CD14-positive monocyte (primary cell): ENCODE measurements at regions not wholly inside any gene's neighbourhood (a gene's known extent, or its start where the extent isn't known, plus 50 kb on each side); places are given as distances from the start of the nearest gene placed in this dataset.

Source experiments
- DNase-seq, 3 donors: peaks; one replicate each; pipeline ENCODE4 v3.0.0-alpha.2; 2011 to 2022
- H2AFZ ChIP-seq: 2 replicates; pipeline ENCODE4 v1.6.0; 2012; ENCODE audit warnings: mild to moderate bottlenecking, low read depth, low read length, inconsistent platforms; ENCODE audit not compliant: insufficient read depth, poor library complexity, severe bottlenecking
- H3K27ac ChIP-seq, 2 donors: 1 replicate in 1 of 2; 2 replicates in 1 of 2; pipeline ENCODE4 v1.5.1; 2012 to 2013; ENCODE audit warnings: low read length in 2 of 2, control low read depth in 1 of 2, inconsistent platforms in 1 of 2, low read depth in 1 of 2, mild to moderate bottlenecking in 1 of 2
- H3K27me3 ChIP-seq, 2 donors: one replicate each; pipeline versions ENCODE4 v1.6.0 to v1.6.1; 2011 to 2013; ENCODE audit warnings: low read length in 2 of 2; ENCODE audit not compliant: control insufficient read depth in 2 of 2, insufficient read depth in 2 of 2
- H3K36me3 ChIP-seq, 2 donors: replicated peaks in 1 of 2; 1 replicate in 1 of 2; 2 replicates in 1 of 2; pipeline versions ENCODE4 v1.5.1 to v1.6.1; 2012 to 2013; ENCODE audit warnings: low read length in 2 of 2, control low read depth in 1 of 2, inconsistent platforms in 1 of 2, mild to moderate bottlenecking in 1 of 2; ENCODE audit not compliant: insufficient read depth in 2 of 2, control insufficient read depth in 1 of 2
- H3K4me1 ChIP-seq, 2 donors: 1 replicate in 1 of 2; 2 replicates in 1 of 2; pipeline versions ENCODE4 v1.5.1 to v1.6.1; 2012 to 2013; ENCODE audit warnings: low read length in 2 of 2, control low read depth in 1 of 2, inconsistent platforms in 1 of 2, mild to moderate bottlenecking in 1 of 2, moderate library complexity in 1 of 2; ENCODE audit not compliant: insufficient read depth in 2 of 2, control insufficient read depth in 1 of 2
- H3K4me2 ChIP-seq: replicated peaks from 2 replicates; pipeline ENCODE3; 2012; ENCODE audit warnings: low read length, moderate library complexity, mild to moderate bottlenecking; ENCODE audit not compliant: poor library complexity, severe bottlenecking; ENCODE audit errors: extremely low read depth
- H3K4me3 ChIP-seq, 3 experiments: fragments of 200-600 bp in 1 of 3; sonication (generic) in 1 of 3; replicated peaks in 1 of 3; 1 replicate in 2 of 3; 2 replicates in 1 of 3; pipeline ENCODE4 v1.5.1; 2011 to 2013; ENCODE audit warnings: low read length in 3 of 3, mild to moderate bottlenecking in 3 of 3, control low read depth in 2 of 3, low read depth in 2 of 3, inconsistent platforms in 1 of 3, moderate library complexity in 1 of 3
- H3K79me2 ChIP-seq: 2 replicates; pipeline ENCODE4 v1.6.0; 2012; ENCODE audit warnings: mild to moderate bottlenecking, control low read depth, inconsistent platforms, low read length, moderate library complexity; ENCODE audit not compliant: insufficient read depth
- H3K9ac ChIP-seq: 2 replicates; pipeline ENCODE4 v1.6.0; 2017; ENCODE audit warnings: low read length, mild to moderate bottlenecking; ENCODE audit not compliant: insufficient read depth, poor library complexity, severe bottlenecking
- H3K9me3 ChIP-seq, 2 donors: replicated peaks in 1 of 2; 1 replicate in 1 of 2; 2 replicates in 1 of 2; pipeline versions ENCODE4 v1.5.1 to v1.6.1; 2012 to 2013; ENCODE audit warnings: low read length in 2 of 2, control low read depth in 1 of 2; ENCODE audit not compliant: control insufficient read depth in 1 of 2, insufficient read depth in 1 of 2
- H4K20me1 ChIP-seq: 2 replicates; pipeline ENCODE4 v1.6.0; 2012; ENCODE audit warnings: mild to moderate bottlenecking, low read length, control low read depth, moderate library complexity; ENCODE audit not compliant: insufficient read depth
- H3K27ac Mint-ChIP-seq, 7 donors: one replicate each; pipeline ENCODE4 v1.8.0; 2020; ENCODE audit warnings: mild to moderate bottlenecking in 7 of 7, mixed read lengths in 7 of 7, moderate library complexity in 6 of 7, inconsistent platforms in 2 of 7
- H3K27me3 Mint-ChIP-seq, 3 donors: one replicate each; pipeline ENCODE4 v1.8.0; 2021 to 2022; ENCODE audit warnings: low read depth in 3 of 3, mild to moderate bottlenecking in 3 of 3, mixed read lengths in 3 of 3, moderate library complexity in 3 of 3, inconsistent platforms in 1 of 3
- H3K36me3 Mint-ChIP-seq, 2 donors: one replicate each; pipeline ENCODE4 v1.8.0; 2020; ENCODE audit warnings: mixed read lengths in 2 of 2, inconsistent platforms in 1 of 2, mild to moderate bottlenecking in 1 of 2
- H3K4me1 Mint-ChIP-seq: one replicate; pipeline ENCODE4 v1.8.0; 2020; ENCODE audit warnings: mild to moderate bottlenecking, mixed read lengths
- H3K4me3 Mint-ChIP-seq, 2 donors: one replicate each; pipeline ENCODE4 v1.8.0; 2020; ENCODE audit warnings: mild to moderate bottlenecking in 2 of 2, mixed read lengths in 2 of 2, moderate library complexity in 1 of 2
- H3K9me3 Mint-ChIP-seq, 7 donors: one replicate each; pipeline ENCODE4 v1.8.0; 2020 to 2022; ENCODE audit warnings: mixed read lengths in 7 of 7, mild to moderate bottlenecking in 6 of 7, moderate library complexity in 6 of 7, inconsistent platforms in 2 of 7
- WGBS: methylation state at CpG from one replicate; pipeline ENCODE4 v1.1.5; 2013; ENCODE audit warnings: missing lambda C conversion rate; ENCODE audit not compliant: insufficient coverage; 5-methylcytosine and 5-hydroxymethylcytosine counted together
- intact Hi-C, 2 donors: fragments of 100-400 bp; cut with micrococcal nuclease; formaldehyde crosslinking; loops; one replicate each; pipeline versions ENCODE4 v1.15.0 to v1.15.1; 2023
- TF ChIP-seq, protein P1 (sequence below): fragments of 200-600 bp; IDR thresholded peaks from one replicate; pipeline ENCODE4 v1.8.0; 2022; ENCODE audit warnings: antibody characterized with exemption, mild to moderate bottlenecking

- H3K9me3 Mint-ChIP-seq: peaks cover 0 to 13% (median 0%) of the 10 kb centered on the region in 7 donors
- no peak for DNase-seq
- H3K4me3 Mint-ChIP-seq: no peak overlapping the region
- Histone ChIP-seq H4K20me1 (no peaks in the 10 kb centered on the region), H3K4me2 (no peak overlapping the region), H3K36me3 (no peaks in the 10 kb centered on the region), H3K79me2 (no peaks in the 10 kb centered on the region), H3K4me3 (no peak overlapping the region), H3K27ac (no peak overlapping the region), H3K27me3 (peaks cover 0 to 2% of the 10 kb centered on the region in 2 donors), H3K4me1 (no peaks in the 10 kb centered on the region), H3K9me3 (peaks cover 0 to 6% of the 10 kb centered on the region in 2 donors), H3K9ac (no peak overlapping the region), H2AFZ (no peak overlapping the region)
- intact Hi-C loops: no loop called here
- TF ChIP-seq, protein P1, sequence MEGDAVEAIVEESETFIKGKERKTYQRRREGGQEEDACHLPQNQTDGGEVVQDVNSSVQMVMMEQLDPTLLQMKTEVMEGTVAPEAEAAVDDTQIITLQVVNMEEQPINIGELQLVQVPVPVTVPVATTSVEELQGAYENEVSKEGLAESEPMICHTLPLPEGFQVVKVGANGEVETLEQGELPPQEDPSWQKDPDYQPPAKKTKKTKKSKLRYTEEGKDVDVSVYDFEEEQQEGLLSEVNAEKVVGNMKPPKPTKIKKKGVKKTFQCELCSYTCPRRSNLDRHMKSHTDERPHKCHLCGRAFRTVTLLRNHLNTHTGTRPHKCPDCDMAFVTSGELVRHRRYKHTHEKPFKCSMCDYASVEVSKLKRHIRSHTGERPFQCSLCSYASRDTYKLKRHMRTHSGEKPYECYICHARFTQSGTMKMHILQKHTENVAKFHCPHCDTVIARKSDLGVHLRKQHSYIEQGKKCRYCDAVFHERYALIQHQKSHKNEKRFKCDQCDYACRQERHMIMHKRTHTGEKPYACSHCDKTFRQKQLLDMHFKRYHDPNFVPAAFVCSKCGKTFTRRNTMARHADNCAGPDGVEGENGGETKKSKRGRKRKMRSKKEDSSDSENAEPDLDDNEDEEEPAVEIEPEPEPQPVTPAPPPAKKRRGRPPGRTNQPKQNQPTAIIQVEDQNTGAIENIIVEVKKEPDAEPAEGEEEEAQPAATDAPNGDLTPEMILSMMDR: no peak
- peaks cover 0 to 3% (median 2%) of the 10 kb centered on the region in 3 donors for H3K27me3 Mint-ChIP-seq
- H3K27ac Mint-ChIP-seq: no peak overlapping the region
- H3K36me3 Mint-ChIP-seq: no peaks in the 10 kb centered on the region
- no peaks in the 10 kb centered on the region for H3K4me1 Mint-ChIP-seq
- WGBS: 76% methylated on average over 10 of the region's 15 CpGs
Measured at GRCh38 chr22:49068861-49069500, 758.7 kb downstream of the BRD1 start.

- H3K27ac Mint-ChIP-seq: no peak overlapping the region
- WGBS: 84% methylated on average over 2 of the region's 4 CpGs
Measured at GRCh38 chr22:49067504-49067903, 760.2 kb downstream of the BRD1 start.

More at GRCh38 chr22:49067504-49067903, 760.2 kb downstream of the BRD1 start:
- no peaks in the 10 kb centered on the region for H3K79me2 ChIP-seq
- TF ChIP-seq, protein P1: no peak
- peaks cover 0 to 2% of the 10 kb centered on the region in 2 donors for H3K27me3 ChIP-seq
- H3K27ac ChIP-seq: no peak overlapping the region
- no peaks in the 10 kb centered on the region for H3K4me1 ChIP-seq
- no peak for DNase-seq
- H4K20me1 ChIP-seq: no peaks in the 10 kb centered on the region
- H3K36me3 ChIP-seq: no peaks in the 10 kb centered on the region
- Mint-ChIP-seq H3K4me1 (no peaks in the 10 kb centered on the region), H3K36me3 (no peaks in the 10 kb centered on the region), H3K4me3 (no peak overlapping the region), H3K27me3 (peaks cover 4 to 15% (median 6%) of the 10 kb centered on the region in 3 donors), H3K9me3 (peaks cover 0 to 13% (median 0%) of the 10 kb centered on the region in 7 donors)
- no peak overlapping the region for H3K9ac ChIP-seq
- H3K4me2 ChIP-seq: no peak overlapping the region
- intact Hi-C loops: no loop called here
- no peaks in the 10 kb centered on the region for H3K9me3 ChIP-seq
- H2AFZ ChIP-seq: no peak overlapping the region
- H3K4me3 ChIP-seq: no peak overlapping the region
